ENCODE measurements at regions not wholly inside any gene's neighbourhood (a gene's known extent, or its start where the extent isn't known, plus 50 kb on each side); places are given as distances from the start of the nearest gene placed in this dataset.

GRCh38 chr2:128817813-128818212, 499.1 kb upstream of the HS6ST1 start:
- H3K9ac ChIP-seq (ENCODE audit: insufficient read depth in 1 of 2, low read depth in 2 of 2, low read length in 2 of 2) = no peak overlapping the region
- H4K20me1 ChIP-seq (replicated peaks; ENCODE audit: control insufficient read depth, insufficient read depth, low read length) = no peaks in the 10 kb centered on the region
- H3K4me2 ChIP-seq (ENCODE audit: insufficient read depth, low read length) = no peak overlapping the region
- no peaks in the 10 kb centered on the region for H3K36me3 ChIP-seq (ENCODE audit: control insufficient read depth, insufficient read depth, low read length)
- H3K27me3 ChIP-seq (ENCODE audit: control insufficient read depth in 2 of 2, insufficient read depth in 2 of 2, low read length in 2 of 2) = peaks cover 0 to 3% of the 10 kb centered on the region in 2 experiments; a peak in 2 of 5 replicates
- intact Hi-C loops (cut with micrococcal nuclease) = no loop called here
- no peak for ATAC-seq
- H2AFZ ChIP-seq (ENCODE audit: low read depth, low read length) = no peak overlapping the region
- H3K9me1 ChIP-seq (ENCODE audit: control insufficient read depth, insufficient read depth, low read length) = no peaks in the 10 kb centered on the region
- POLR2A ChIA-PET = interaction anchor here (0.7 kb wide), 1 partner anchor 421 kb away, joined by 3 read pairs; no protein-coding TSS in a partner anchor
- in situ Hi-C loops (cut with MboI) = no loop called here
- H3K27ac ChIP-seq (ENCODE audit: extremely low read depth, low read depth, low read length) = no peak overlapping the region
- CTCF ChIA-PET (ENCODE audit: low intra/inter-chr PET ratio) = no interaction called here
- no peak overlapping the region for H3K4me3 ChIP-seq
- no peaks in the 10 kb centered on the region for H3K79me2 ChIP-seq (ENCODE audit: control insufficient read depth, insufficient read depth, low read length)
- TF ChIP-seq YY1 (IDR thresholded peaks at IDR 0.05; ENCODE audit: borderline replicate concordance in 1 of 3, control insufficient read depth in 1 of 3, extremely low read depth in 1 of 3, insufficient read depth in 3 of 3, insufficient read length in 1 of 3, insufficient replicate concordance in 2 of 3, low read depth in 1 of 3, low read length in 2 of 3) (no peak), TOE1 (IDR thresholded peaks at IDR 0.05; ENCODE audit: borderline replicate concordance) (no peak), TOE1 (CRISPR knock-in tag; IDR thresholded peaks at IDR 0.05; ENCODE audit: borderline replicate concordance, low read depth) (no peak), ZFP1 (CRISPR knock-in tag; IDR thresholded peaks at IDR 0.05) (no peak), PHTF2 (CRISPR knock-in tag; IDR thresholded peaks at IDR 0.05) (no peak), ZNF707 (CRISPR knock-in tag; conservative IDR thresholded peaks at IDR 0.05) (no peak), SNIP1 (IDR thresholded peaks at IDR 0.05; ENCODE audit: low read depth) (no peak), POLR2AphosphoS5 (IDR thresholded peaks at IDR 0.05; ENCODE audit: control insufficient read depth, insufficient read depth, low read depth, low read length) (no peak), ZFP91 (CRISPR knock-in tag; IDR thresholded peaks at IDR 0.05) (no peak), SAFB (IDR thresholded peaks at IDR 0.05; ENCODE audit: borderline replicate concordance, low read depth, low read length) (no peak), FOXK1 (CRISPR knock-in tag; IDR thresholded peaks at IDR 0.05; ENCODE audit: borderline replicate concordance) (no peak), ZKSCAN8 (CRISPR knock-in tag; IDR thresholded peaks at IDR 0.05) (no peak), ZNF436 (CRISPR knock-in tag; IDR thresholded peaks at IDR 0.05) (no peak), ZNF77 (CRISPR knock-in tag; IDR thresholded peaks at IDR 0.05) (no peak), PHB (CRISPR knock-in tag; IDR thresholded peaks at IDR 0.05) (no peak), E2F6 (IDR thresholded peaks at IDR 0.05; ENCODE audit: borderline replicate concordance in 1 of 2, extremely low read depth in 1 of 2, insufficient read depth in 1 of 2, insufficient read length in 1 of 2, low read depth in 1 of 2, low read length in 1 of 2, poor library complexity in 1 of 2, severe bottlenecking in 1 of 2) (no peak), ZNF644 (tag; IDR thresholded peaks at IDR 0.05; ENCODE audit: low read depth) (no peak)
- no peak for FAIRE-seq
- H3K9me3 ChIP-seq (replicated peaks; ENCODE audit: control insufficient read depth, insufficient read depth, low read depth, low read length) = no peaks in the 10 kb centered on the region
- WGBS (ENCODE audit: insufficient coverage, low coverage, missing lambda C conversion rate) = 0% methylated on average over 6 of the region's 6 CpGs
- no peaks in the 10 kb centered on the region for H3K4me1 ChIP-seq (replicated peaks in 1 of 2; ENCODE audit: control insufficient read depth in 2 of 2, insufficient read depth in 2 of 2, low read length in 2 of 2)
- no TSS peak for BruUV-seq (replicated peaks)
- DNase-seq (ENCODE audit: extremely low read depth in 1 of 4, low spot score in 3 of 4) = no peak
